NCI-H226 (cell line): ENCODE measurements at regions not wholly inside any gene's neighbourhood (a gene's known extent, or its start where the extent isn't known, plus 50 kb on each side); places are given as distances from the start of the nearest gene placed in this dataset.
"Not testable (repeated sequence)": the region's sequence is repeated elsewhere in the genome, so short reads cannot be mapped to it uniquely, and the experiment has no call there.

Source experiments
- DNase-seq: peaks from one replicate; pipeline ENCODE4 v3.0.0-alpha.2; 2015

DNA sequence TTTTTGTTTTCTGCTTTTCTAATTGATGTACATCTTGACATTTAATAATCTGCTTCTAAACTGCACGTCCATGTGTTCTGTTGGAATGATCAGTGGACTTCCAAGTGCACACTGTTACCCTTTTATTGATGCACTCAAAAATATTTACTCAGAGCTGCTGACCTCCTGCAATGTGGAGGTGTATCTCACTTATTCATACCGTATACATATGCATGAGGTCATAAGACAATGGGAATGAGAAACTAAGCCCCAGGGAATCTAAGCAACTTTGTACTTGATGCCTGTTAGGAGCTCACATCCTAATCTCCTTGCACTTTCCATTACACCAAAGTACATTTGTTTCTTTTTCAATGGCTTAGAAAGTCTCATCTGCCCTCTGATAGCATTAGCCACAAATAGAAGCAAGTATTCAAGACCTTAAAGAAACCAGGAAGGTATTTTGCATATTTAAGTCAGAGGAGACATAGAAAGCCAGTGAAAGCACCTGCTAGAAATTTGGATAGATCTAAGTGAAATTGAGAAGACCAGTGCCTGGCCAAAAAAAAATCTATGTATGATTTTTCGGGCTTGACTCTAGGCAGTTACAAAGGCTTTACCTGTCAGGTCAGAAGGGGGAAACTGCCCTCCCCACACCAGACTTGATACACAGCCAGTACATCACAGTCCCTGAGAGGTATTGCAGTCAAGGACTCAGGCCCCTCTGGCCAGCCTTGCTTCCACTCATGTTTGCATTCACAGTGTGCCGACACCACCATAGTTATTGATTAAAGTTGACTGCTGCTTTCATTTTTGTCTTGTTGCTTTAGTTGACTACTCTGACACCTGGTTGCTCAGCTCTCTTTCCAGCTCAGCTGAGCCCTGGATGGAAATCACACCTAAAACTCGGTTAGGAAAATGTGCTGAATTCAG, 391.7 kb upstream of the CYRIA start:
- no peak for DNase-seq

DNA sequence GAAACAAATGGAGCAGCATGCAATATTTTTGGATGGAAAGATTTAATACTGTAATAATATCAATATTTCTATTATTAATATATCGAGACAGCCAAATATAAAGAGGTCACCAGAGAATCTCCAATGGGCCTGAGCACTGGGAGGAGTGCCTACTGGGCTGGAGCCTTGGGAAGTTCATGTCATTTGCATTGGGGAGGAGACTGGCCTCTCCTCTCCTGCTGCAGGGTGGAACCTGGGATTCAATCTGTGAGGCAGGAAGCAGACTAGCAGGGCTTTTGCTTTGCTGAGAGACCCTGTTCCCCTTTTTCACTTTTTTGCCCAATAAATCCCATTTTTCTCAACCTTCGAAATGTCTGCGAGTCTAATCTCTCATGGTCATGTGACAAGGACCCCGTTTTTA, 390.6 kb upstream of the CYRIA start:
- no peak for DNase-seq

DNA sequence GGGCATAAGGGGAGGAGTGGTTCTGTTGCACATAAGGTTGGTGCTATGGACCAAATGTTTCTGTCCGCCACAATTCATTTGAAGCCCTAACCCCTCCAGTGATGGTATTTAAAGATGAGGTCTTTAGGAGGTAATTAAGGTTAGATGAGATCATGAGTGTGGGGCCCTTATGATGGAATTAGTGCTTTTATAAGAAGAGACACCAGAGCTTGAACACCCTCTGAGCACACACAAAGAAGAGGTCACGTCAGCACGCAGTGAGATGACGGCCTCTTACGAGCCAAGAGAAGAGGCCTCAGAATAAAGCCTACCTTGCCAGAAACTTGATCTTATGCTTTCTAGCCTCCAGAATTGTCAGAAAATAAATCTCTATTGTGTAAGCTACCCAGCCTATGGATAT, 386.4 kb upstream of the CYRIA start:
- DNase-seq = no peak

DNA sequence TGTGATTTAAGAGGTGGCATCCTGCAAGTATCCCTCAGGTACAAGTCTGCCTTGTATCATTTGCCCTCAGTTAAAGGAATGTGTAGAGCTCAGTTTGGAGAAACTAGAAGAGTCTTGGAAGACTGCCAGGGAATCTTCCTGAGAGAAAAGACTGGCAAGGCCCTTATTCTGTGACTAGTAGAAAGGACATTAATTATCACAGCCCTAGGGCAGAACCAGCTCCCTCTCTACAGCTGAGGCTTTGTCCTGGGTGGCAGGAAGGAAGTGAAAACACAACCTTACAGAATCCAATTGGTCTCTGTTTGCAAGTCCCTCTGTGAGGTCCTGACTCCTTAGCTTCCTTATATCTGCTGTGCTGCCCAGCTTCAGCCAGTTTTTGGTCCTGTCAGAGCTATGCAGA, 385.9 kb upstream of the CYRIA start:
- DNase-seq = no peak

DNA sequence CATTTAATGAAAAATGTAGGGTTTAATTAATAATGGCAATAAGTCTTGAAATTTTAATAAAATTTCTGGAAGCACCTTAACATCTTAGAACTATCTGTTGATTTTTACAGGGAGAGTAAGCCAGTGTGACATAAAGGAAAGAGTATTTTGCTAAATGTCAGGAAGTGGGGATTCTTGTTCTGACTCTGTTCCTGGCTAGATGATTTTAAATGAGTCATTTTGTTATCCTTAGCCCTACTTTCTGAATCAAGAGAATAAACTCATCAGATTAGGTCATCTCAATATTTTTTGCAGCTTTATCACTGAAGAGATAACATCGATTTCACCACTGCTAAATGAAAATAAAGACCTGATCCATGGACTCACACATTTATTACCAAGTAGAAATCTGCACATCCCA, 377.5 kb upstream of the CYRIA start:
- peak; percentile 15 for DNase-seq

DNA sequence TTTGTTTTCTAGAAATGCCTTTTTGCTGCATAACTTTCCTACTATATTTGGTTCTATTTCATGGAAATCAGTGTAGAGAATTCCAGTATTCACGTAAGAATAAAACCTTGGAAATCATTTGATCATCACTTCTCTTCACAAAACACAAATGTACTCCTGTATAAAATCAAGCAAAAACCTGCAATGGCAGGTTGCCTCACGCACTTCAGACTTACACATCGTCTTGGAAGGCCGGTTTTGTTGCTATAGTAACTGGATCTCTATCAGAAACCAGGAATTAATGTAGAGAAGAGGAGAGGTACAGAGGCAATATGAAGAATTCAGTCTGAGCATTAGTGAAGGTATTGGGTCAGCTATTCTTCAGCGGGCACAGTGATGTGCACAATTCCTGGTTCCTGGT, 370.7 kb upstream of the CYRIA start:
- no peak for DNase-seq

DNA sequence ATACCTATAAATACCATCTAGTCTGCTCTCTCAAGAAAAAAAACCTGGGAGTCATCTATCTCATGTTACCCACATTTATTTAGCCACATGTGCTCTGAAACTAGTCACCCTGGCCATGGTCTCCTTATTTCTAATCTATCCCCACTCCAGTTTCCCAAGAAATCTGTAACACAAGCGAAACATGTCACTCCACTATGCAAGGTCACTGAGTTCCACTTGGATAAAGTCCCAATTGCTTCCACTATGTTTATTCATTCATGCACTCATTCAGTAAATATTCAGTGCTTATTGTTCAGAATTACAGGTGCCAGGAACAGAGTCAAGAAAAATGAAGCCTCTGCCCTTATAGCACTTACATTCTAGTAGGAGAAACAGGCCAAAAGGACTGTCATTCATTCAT, 369.4 kb upstream of the CYRIA start:
- no peak for DNase-seq

DNA sequence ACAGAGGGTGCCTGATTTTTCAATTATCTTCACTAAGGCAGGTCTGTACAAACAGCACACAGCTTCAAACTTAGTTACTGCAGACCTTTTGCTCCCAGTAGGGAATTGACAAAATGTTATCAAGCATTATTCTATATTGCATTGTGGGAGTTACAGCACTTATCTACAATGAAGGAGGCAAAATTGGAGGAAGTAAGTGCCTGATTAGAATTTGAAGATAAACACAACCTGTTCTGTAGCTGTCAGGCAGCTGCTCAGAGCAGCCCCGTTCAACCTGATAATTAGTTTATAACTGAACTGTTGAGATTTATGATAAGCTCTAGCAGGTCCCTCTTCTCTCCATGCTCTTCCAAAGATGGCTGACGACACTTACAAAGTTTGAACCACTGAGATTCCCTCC, 364.4 kb upstream of the CYRIA start:
- no peak for DNase-seq

DNA sequence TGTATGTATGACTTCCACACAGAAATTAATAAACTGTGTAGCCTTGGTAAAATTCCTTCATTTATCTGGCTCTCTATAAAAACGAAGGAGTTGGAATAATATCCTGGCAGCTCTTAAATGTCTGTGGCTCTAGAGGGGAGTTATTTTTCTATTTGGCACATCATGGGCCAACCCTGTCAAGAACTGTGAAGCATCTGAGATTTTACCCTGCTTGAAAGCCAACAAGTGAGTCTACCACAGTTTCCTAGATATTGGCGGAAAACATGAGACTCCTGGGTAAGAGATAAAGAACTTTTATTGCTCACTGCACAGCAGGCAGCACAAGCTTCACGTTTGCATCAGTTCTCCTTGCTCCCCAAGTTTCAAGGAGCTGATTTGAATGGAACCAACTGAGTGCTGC, 346.7 kb upstream of the CYRIA start:
- DNase-seq = no peak

DNA sequence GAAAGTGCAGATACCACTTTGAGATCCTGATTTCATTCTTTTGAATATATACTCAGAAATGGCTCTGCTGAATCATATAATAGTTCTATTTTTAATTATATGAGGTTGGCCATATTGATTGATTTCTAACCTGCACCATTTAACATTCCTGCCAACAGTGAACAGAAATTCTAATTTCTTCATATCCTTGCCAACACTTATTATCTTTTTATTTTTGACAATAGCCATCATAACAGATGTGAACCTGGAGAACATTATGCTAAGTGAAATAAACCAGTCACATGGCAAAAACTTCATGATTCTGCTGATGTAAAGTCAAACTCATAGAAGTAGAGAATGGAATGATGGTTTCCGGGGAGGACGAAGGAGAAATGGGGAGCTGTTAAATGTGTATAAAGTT, 344.5 kb upstream of the CYRIA start:
- no peak for DNase-seq

DNA sequence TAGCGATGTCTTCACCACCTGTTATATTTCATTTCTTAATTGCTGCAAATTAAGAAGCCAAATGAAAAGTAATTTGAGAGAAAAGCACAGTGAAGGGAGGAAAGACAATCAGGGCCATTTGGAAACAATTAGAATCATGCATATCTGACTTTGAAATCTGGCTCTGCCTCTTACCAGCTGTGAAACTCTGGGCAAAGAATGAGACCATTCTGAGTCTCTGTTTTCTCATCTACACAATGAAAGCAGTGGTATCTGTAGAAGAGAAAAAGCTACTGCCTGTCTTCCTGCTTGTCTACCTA, 334.5 kb upstream of the CYRIA start:
- no peak for DNase-seq

DNA sequence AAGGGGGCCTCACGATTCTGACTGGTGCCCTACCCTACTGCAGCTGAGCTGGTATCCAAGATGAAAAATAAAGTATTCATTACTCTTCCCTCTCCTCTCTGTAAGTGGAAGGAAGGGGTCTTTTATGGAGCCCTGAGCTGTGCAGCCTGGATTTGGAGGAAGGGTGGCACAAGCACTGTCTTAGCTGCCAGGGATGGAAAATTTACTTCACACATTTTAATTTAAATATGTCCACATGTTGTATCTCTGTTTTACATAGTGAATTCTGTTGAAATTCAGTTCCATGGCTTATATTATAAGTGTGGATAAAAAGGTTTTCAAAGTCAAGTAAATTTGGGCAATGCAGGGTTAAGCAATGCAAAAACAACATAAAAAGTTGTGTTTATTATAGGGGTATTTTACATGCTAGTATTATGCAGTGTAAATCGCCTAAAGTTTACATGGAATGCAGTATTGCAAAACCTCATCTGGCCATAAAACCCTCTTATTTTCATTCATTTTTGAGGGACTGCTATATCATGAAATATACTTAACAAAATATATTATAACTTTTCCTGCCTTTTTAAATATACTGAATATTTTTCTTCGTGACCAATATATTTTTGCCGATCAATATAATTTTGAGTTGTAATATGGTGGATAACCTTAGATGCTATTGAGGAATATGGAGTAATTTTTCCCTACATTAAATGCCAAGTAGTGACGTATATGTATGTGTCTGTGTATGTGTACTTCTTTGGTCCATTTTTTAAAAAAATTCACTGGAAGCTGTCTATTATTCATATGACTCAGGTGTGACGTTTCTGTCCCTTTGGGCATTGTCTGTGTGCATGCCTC, 333.9 kb upstream of the CYRIA start:
- DNase-seq = no peak

DNA sequence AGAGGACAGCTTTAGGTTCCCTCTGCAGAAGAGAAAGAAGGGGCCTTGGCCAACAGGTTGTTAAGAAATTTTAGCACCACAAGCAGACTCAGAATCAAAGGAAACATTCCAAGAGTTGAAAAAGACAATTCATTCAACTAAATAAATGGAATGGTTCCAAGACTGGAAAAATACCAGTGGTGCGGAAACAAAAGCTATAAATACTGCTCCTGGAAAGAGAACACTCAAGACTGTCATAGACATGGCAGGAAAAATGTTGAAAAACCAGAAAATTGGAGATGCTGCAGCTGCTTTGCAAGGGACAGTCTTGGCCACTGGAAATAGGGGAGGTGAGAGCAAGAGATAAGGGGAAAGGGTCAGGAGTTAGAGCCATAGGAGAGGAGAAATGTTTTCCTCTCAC, 312.7 kb upstream of the CYRIA start:
- DNase-seq = no peak

DNA sequence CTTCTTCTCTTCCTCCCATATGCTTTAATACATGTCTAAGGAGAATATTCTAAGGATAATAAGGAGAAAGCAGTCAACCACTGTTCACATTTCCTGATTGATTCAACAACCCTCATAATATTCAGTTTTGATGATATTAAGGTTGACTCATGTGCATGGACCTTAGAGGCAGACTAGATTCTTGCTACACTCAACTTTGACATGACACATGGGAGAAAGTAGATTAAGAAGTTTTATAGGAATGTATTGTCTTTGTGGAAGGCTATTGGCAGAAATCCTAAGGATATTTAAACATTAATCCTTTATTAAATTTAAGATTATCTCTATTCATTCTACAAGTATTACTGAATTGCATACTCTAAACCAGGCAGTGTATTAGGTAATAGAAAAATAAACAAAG, 309.1 kb upstream of the CYRIA start:
- no peak for DNase-seq

DNA sequence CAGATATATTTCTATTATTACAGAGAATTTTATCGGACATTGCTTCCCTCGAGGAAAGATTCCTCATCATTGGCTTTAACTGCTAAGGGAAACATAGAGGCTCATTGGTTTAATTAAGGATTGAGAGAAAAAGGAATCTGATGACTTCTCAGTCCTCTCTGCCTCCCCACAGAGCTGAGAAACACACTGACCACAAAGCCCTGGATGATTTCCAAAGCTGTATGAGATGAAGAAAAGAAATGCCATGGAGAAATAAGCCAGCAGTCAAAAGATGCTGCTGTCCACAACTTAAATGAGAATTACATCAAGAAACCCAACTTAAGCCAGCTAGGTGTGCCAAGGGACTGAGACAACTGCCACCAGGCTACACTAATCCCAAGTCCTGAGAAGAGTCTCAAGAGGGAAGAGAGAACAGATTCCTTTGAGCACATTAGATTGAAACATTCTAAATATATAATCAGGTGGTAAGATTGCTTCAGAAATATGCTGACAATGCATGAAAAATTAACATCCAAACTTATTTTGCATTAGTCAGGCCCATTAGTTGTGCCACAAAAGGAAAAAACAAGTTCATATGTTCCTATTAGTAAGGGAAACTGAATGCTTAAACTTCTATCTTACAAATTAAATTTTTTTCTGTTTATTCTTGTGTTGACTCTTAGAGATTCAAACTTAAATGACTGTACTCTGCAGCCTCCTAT, 308.1 kb upstream of the CYRIA start:
- DNase-seq = peak; percentile 4

DNA sequence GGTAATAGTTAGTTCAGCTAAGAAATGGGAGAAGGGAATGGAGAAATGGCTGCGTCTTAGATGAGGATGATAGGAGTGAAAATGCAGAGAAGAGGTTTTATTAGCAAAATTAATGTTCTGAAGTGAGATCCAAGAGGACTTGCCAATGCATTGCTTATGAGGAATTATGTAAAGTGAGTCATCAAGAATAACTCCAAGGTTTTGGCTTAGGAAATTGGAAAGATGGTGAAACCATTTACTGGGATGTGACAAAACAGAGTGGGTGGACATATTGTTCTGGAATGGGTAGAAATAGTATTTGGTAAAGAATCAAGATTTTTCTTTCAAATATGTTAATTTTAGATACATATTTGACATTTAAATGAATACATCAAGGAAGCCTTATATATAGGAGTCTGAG, 306.6 kb upstream of the CYRIA start:
- no peak for DNase-seq

DNA sequence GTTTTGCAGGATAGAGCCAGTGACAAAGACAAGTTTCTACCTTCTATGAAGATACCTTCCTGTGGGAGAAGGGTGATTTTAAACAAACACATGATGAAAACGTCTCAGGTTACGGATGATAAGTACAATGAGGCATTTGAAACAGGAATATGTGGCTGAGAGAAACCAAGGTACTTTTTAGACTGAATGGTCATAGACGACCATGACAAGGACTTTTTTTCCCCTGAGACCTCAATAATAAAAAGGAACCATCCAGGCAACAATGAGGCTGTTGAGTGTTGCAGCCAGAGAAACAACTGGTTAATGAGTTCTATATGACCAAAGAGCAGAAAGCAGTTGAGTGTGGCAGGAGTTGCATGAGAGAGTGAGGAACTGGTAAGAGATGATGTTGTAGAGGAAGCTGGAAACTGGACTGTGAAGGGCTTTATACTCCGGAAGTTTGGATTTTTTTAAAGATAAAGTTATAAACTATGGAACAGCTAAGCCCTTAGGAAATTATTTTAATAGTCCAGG, 306.1 kb upstream of the CYRIA start:
- no peak for DNase-seq

DNA sequence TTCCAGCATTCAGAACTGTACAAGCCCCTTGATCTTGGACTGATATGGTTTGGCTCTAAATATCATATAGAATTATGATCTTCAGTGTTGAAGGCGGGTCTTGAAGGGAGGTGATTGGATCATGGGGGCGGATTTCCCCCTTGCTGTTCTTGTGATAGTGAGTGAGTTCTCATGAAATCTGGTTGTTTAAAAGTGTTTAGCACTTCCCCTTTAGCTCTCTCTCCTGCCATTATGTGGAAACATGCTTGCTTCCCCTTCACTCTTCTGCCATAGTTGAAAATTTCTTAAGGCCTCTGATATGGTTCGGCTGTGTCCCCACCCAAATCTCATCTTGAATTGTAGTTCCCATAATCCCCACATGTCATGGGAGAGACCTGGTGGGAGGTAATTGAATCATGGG, 305.3 kb upstream of the CYRIA start:
- not testable (repeated sequence) for DNase-seq

DNA sequence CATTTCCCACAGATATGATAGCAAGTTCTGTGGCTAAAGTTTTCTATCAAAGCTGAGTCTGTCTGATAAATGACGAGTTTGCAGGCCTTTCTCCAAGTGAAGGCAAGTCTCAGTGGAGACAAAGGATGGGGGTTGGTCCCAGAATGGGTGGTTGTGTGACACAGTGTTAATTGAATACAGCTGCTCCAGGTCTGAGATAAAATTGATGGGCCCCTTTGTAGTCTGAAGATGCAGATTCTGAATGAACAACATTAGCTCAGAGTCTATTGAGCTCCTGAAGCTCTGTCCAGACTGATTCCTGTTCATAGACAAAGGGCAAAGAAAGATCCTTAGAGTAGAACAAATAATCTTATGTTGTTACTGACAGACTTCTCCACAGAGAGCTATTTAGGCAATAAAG, 296.9 kb upstream of the CYRIA start:
- DNase-seq = no peak

DNA sequence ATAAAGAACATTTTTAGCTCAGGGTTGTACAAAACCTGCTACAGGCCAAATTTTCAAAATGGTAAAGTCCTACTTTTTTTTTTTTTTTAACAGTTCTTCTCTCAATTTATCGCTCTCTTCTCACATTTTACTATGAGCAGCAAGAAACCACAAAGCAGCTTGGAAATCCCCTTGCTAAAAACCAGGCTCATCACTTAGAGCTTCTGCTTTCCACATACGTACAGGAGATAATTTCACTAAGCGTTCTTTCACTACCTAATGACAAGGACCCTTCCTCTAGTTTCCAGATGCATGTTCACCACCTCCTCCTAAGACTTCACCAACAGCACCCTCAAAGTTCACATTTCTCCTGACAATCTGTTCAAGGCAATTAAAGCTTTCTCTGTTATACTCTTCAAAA, 294.9 kb upstream of the CYRIA start:
- DNase-seq = no peak

DNA sequence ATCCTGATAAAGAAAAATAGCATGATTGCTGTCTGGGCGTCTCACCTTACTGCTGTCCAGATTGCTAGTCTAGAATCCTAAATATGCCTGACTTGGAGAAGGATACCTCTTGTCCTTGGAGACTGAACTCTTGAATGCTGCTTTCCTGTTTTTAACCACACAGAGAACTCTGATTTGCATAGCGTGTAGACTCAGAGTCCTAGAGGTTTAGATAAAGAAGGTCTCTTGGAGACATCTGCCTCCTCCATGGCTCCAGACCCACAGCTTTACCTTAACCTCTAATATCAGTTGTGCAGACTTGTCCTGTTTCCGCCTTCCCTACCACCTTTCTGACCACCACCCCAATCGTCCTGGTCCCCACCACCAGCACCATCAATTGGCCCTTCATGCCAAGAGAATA, 292.6 kb upstream of the CYRIA start:
- no peak for DNase-seq

DNA sequence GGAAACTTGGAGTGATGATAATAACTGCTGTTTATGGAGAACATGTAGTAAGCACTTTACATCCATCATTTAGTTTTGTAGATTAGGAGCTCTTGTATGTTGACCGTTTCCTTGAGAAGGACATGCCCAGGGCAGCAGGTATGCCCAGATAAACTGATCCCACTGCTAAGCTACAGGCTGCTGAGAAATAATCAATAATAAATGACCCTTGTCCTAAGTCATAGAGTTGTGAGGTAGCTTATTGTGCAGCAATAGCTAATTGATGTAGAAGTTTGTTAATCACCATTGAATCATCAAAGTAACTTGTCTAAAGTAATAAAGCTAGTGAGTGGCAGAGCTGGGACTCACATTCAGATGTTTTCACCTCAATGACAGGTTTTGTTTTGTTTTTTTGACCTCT, 287.2 kb upstream of the CYRIA start:
- no peak for DNase-seq

DNA sequence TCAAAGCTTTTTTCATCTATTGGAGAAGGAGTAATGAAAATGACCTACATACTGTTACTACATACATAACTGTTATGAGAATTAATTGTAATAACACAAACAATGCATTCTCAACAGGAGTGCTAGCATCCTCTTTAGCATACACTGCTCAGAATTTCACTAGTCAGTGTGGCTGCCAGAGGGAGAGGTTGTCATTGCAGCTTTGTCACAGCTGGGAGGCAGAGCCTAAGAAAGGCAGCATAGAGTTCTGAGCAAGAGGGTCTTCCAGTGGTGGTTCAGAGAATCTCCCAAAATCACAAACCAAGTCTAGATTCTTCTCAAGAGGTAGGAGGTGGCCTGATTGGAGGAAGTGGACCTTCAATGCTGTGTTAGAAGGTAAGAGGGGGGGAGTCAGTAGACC, 286.7 kb upstream of the CYRIA start:
- DNase-seq = no peak

DNA sequence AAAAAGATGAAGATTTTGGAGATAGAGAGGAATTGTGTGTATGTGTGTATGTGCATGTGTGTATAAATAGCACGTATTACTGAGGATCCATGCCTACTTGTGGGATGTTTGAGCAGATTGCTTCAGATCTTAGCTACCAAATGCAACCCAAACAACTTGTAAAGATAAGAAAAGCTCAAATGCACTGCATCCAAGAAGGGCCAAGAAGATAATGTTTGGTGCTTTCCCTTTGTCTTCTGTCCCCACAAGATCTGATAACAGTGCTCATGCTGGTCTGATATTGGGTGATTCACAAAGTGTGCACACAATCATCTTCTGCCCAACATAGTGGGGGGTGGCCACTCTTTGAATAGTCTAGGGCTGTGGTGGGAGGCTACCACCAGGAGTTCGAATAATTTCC, 284.8 kb upstream of the CYRIA start:
- no peak for DNase-seq
